ENCODE measurements at regions not wholly inside any gene's neighbourhood (a gene's known extent, or its start where the extent isn't known, plus 50 kb on each side); places are given as distances from the start of the nearest gene placed in this dataset.

DNA sequence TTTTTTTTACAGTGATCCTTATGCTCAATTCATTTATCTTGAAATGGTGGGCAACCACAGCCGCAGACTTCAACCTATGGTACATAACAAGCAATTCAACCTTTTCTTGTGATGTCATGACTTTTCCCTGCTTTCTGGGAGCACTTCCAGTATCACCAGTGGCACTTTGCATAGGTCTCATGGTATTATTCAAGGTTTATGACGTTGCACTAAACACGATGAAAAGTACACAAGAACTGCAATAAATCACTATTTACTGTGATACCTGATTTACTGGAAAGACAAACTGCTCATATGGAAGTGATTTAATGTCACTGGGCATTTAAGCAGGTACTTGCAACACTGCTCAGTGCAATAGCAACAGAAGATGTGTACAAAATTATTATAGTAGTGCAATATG lies 251.7 kb upstream of the CXCL12 start:
- TF ChIP-seq, protein P1, sequence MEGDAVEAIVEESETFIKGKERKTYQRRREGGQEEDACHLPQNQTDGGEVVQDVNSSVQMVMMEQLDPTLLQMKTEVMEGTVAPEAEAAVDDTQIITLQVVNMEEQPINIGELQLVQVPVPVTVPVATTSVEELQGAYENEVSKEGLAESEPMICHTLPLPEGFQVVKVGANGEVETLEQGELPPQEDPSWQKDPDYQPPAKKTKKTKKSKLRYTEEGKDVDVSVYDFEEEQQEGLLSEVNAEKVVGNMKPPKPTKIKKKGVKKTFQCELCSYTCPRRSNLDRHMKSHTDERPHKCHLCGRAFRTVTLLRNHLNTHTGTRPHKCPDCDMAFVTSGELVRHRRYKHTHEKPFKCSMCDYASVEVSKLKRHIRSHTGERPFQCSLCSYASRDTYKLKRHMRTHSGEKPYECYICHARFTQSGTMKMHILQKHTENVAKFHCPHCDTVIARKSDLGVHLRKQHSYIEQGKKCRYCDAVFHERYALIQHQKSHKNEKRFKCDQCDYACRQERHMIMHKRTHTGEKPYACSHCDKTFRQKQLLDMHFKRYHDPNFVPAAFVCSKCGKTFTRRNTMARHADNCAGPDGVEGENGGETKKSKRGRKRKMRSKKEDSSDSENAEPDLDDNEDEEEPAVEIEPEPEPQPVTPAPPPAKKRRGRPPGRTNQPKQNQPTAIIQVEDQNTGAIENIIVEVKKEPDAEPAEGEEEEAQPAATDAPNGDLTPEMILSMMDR (IDR thresholded peaks at IDR 0.05 in 8 of 11, conservative IDR thresholded peaks at IDR 0.05 in 3 of 11): no peak
- TF ChIP-seq POLR2AphosphoS5 (IDR thresholded peaks at IDR 0.05): no peak

Data from spleen (tissue), 7 donors.